ENCODE measurements at regions not wholly inside any gene's neighbourhood (a gene's known extent, or its start where the extent isn't known, plus 50 kb on each side); places are given as distances from the start of the nearest gene placed in this dataset.

DNA sequence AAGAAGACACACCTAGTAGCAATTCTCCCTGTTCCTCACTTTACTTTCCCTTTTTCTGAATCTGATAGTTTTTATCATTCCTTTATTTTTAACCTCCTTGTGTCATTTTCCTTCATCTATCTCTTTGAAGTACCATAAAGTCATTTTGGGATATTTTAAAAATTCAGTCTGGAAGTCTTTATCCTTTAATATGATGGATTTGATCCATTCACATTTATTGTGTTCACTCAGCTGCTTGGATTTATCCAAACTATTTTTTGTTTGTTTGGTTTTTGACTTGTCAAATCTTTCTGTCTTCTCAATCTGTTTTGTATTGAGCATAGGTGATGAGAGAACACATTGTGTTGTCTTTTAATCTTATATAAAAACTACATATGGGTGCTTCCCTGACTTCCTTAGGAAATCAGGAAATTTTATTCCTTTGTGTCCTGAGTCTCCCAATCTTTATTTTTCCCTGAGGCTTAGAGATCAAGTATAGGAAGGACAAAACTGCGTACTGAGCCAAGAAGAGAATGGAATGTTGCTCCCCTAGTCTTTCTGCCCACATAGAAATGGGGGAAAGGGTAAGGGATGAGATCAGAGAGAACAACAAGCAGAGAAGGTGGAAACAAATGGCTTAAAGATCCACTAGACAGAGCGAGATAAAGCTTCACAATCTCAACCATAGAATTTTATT, 132.7 kb upstream of the HABP2 start:
- no peak for TF ChIP-seq CTCF (IDR thresholded peaks at IDR 0.05; ENCODE audit: low read length)
- no peak for TF ChIP-seq EZH2 (optimal IDR thresholded peaks at IDR 0.05; ENCODE audit: low read depth, low read length)
- no peak for TF ChIP-seq EZH2phosphoT487 (IDR thresholded peaks at IDR 0.05; ENCODE audit: low read length)
- Histone ChIP-seq H3K4me1 (ENCODE audit: low read length) (no peaks in the 10 kb centered on the region), H3K36me3 (replicated peaks; ENCODE audit: insufficient read depth, low read length) (no peaks in the 10 kb centered on the region), H3K4me3 (ENCODE audit: low read length) (no peak overlapping the region), H3K9ac (ENCODE audit: low read length) (no peak overlapping the region), H3K4me2 (ENCODE audit: low read depth, low read length) (no peak overlapping the region), H3K27me3 (replicated peaks; ENCODE audit: insufficient read depth, low read length) (no peaks in the 10 kb centered on the region), H3K79me2 (ENCODE audit: low read length) (no peaks in the 10 kb centered on the region), H2AFZ (ENCODE audit: low read length) (no peak overlapping the region), H3F3A (ENCODE audit: insufficient read depth, low read length) (no peaks in the 10 kb centered on the region), H3K9me2 (replicated peaks; ENCODE audit: insufficient read depth, low read length) (no peaks in the 10 kb centered on the region), H4K20me1 (ENCODE audit: insufficient read depth, low read length) (no peaks in the 10 kb centered on the region), H3K27ac (ENCODE audit: low read length) (no peak overlapping the region), H3K9me3 (replicated peaks; ENCODE audit: insufficient read depth, low read length) (no peaks in the 10 kb centered on the region)
- no peak for DNase-seq

- Histone ChIP-seq H3K79me2 (ENCODE audit: low read length) (no peaks in the 10 kb centered on the region), H3K4me2 (ENCODE audit: low read depth, low read length) (no peak overlapping the region), H4K20me1 (ENCODE audit: insufficient read depth, low read length) (no peaks in the 10 kb centered on the region), H3K9me3 (replicated peaks; ENCODE audit: insufficient read depth, low read length) (no peaks in the 10 kb centered on the region), H3K4me1 (ENCODE audit: low read length) (no peaks in the 10 kb centered on the region), H3K36me3 (replicated peaks; ENCODE audit: insufficient read depth, low read length) (no peaks in the 10 kb centered on the region), H2AFZ (ENCODE audit: low read length) (no peak overlapping the region), H3F3A (ENCODE audit: insufficient read depth, low read length) (no peaks in the 10 kb centered on the region), H3K4me3 (ENCODE audit: low read length) (no peak overlapping the region), H3K27me3 (replicated peaks; ENCODE audit: insufficient read depth, low read length) (no peaks in the 10 kb centered on the region), H3K9ac (ENCODE audit: low read length) (no peak overlapping the region), H3K27ac (ENCODE audit: low read length) (no peak overlapping the region), H3K9me2 (replicated peaks; ENCODE audit: insufficient read depth, low read length) (no peaks in the 10 kb centered on the region)
- no peak for TF ChIP-seq EZH2 (optimal IDR thresholded peaks at IDR 0.05; ENCODE audit: low read depth, low read length)
- TF ChIP-seq EZH2phosphoT487 (IDR thresholded peaks at IDR 0.05; ENCODE audit: low read length), result no peak
- no peak for TF ChIP-seq CTCF (IDR thresholded peaks at IDR 0.05; ENCODE audit: low read length)
- DNase-seq, result no peak
Observed at GRCh38 chr10:113420733-113421675, 131.8 kb upstream of the HABP2 start.

- no peak overlapping the region for H3K4me3 ChIP-seq (ENCODE audit: low read length)
- H3K9ac ChIP-seq (ENCODE audit: low read length), result no peak overlapping the region
- no peaks in the 10 kb centered on the region for H3K36me3 ChIP-seq (replicated peaks; ENCODE audit: insufficient read depth, low read length)
- H3F3A ChIP-seq (ENCODE audit: insufficient read depth, low read length), result no peaks in the 10 kb centered on the region
- H3K4me2 ChIP-seq (ENCODE audit: low read depth, low read length), result no peak overlapping the region
- H3K9me2 ChIP-seq (replicated peaks; ENCODE audit: insufficient read depth, low read length), result no peaks in the 10 kb centered on the region
- H3K9me3 ChIP-seq (replicated peaks; ENCODE audit: insufficient read depth, low read length), result no peaks in the 10 kb centered on the region
- H4K20me1 ChIP-seq (ENCODE audit: insufficient read depth, low read length), result no peaks in the 10 kb centered on the region
- H3K79me2 ChIP-seq (ENCODE audit: low read length), result no peaks in the 10 kb centered on the region
- no peak overlapping the region for H3K27ac ChIP-seq (ENCODE audit: low read length)
- TF ChIP-seq CTCF (IDR thresholded peaks at IDR 0.05; ENCODE audit: low read length), result no peak
- TF ChIP-seq EZH2 (optimal IDR thresholded peaks at IDR 0.05; ENCODE audit: low read depth, low read length), result no peak
- no peak for TF ChIP-seq EZH2phosphoT487 (IDR thresholded peaks at IDR 0.05; ENCODE audit: low read length)
- no peaks in the 10 kb centered on the region for H3K4me1 ChIP-seq (ENCODE audit: low read length)
- DNase-seq, result no peak
- no peaks in the 10 kb centered on the region for H3K27me3 ChIP-seq (replicated peaks; ENCODE audit: insufficient read depth, low read length)
- no peak overlapping the region for H2AFZ ChIP-seq (ENCODE audit: low read length)
Observed at GRCh38 chr10:113422371-113422770, 130.5 kb upstream of the HABP2 start.

Measured in MM.1S (cell line).